Omental fat pad (tissue), 3 donors: ENCODE measurements at regions not wholly inside any gene's neighbourhood (a gene's known extent, or its start where the extent isn't known, plus 50 kb on each side); places are given as distances from the start of the nearest gene placed in this dataset.
"Not testable (repeated sequence)": the region's sequence is repeated elsewhere in the genome, so short reads cannot be mapped to it uniquely, and the experiment has no call there.

ENCODE experiments used
- ATAC-seq: fragments of 150-250 bp; one replicate; pipeline ENCODE4 v1.9.1; 2016; ENCODE audit warnings: mild to moderate bottlenecking, moderate library complexity; ENCODE audit not compliant: low FRiP score
- DNase-seq: peaks from one replicate; pipeline ENCODE4 v3.0.0-alpha.2; 2019; ENCODE audit warnings: low spot score
- CTCF ChIP-seq, 3 donors: fragments of 450-650 bp; IDR thresholded peaks; one replicate each; pipeline ENCODE4 v1.5.1; 2016 to 2017; ENCODE audit warnings: antibody characterized with exemption in 3 of 3, mild to moderate bottlenecking in 3 of 3, moderate library complexity in 2 of 3

- ATAC-seq (no peak), DNase-seq (no peak)
- TF ChIP-seq CTCF (IDR thresholded peaks at IDR 0.05) = no peak
Observed at GRCh38 chr16:8070506-8070905, 519.8 kb downstream of the TMEM114 start.

- DNase-seq, ATAC-seq: not testable (repeated sequence)
Observed at GRCh38 chr16:8068225-8068624, 522.1 kb downstream of the TMEM114 start.

- no peak for ATAC-seq
- no peak for TF ChIP-seq CTCF (IDR thresholded peaks at IDR 0.05)
- DNase-seq = no peak
Observed at GRCh38 chr16:8063159-8063558, 527.2 kb downstream of the TMEM114 start.

GRCh38 chr16:8062677-8063076 is 527.6 kb downstream of the TMEM114 start:
- TF ChIP-seq CTCF (IDR thresholded peaks at IDR 0.05) = no peak
- DNase-seq = no peak
- ATAC-seq = no peak

- no peak for DNase-seq
Observed at GRCh38 chr16:8055761-8056160, 534.5 kb downstream of the TMEM114 start.

GRCh38 chr16:8053437-8053836 is 536.9 kb downstream of the TMEM114 start:
- no peak for DNase-seq
- no peak for ATAC-seq
- no peak for TF ChIP-seq CTCF (IDR thresholded peaks at IDR 0.05)

More at GRCh38 chr16:8055761-8056160, 534.5 kb downstream of the TMEM114 start:
- no peak for TF ChIP-seq CTCF (IDR thresholded peaks at IDR 0.05)
- no peak for ATAC-seq

- DNase-seq (no peak), ATAC-seq (no peak)
- TF ChIP-seq CTCF (IDR thresholded peaks at IDR 0.05) = no peak
Observed at GRCh38 chr16:8048433-8048832, 541.9 kb downstream of the TMEM114 start.

GRCh38 chr16:8047736-8048135 is 542.6 kb downstream of the TMEM114 start:
- ATAC-seq (no peak), DNase-seq (no peak)
- no peak for TF ChIP-seq CTCF (IDR thresholded peaks at IDR 0.05)
